K562 (cell line): ENCODE measurements at regions not wholly inside any gene's neighbourhood (a gene's known extent, or its start where the extent isn't known, plus 50 kb on each side); places are given as distances from the start of the nearest gene placed in this dataset.

Experiments used
- ATAC-seq: fragments of 200-7000 bp; cut with Tn5 transposase; 3 replicates; pipeline ENCODE4 v1.9.1; 2020; ENCODE audit warnings: moderate library complexity
- BruUV-seq: library from RNA; stranded (reverse); fragments of 400-500 nt; replicated peaks from 2 replicates; lab custom pipeline; 2021; lab: Mats Ljungman, UMichigan
- CTCF ChIA-PET: fragments of 300-600 bp; formaldehyde crosslinking; extraction: SDS; loops from one replicate; lab custom pipeline; 2021; ENCODE audit warnings: low intra/inter-chr PET ratio; lab: Yijun Ruan, JAX
- POLR2A ChIA-PET: fragments of 300-600, 350-650 bp; sonication (Branson Sonifier 250); formaldehyde crosslinking; extraction: SDS; loops from one replicate; lab custom pipeline; 2021; ENCODE audit warnings: antibody characterized with exemption, inconsistent platforms; lab: Yijun Ruan, JAX
- DNase-seq, 4 experiments: peaks; one replicate each; pipeline versions ENCODE4 v3.0.0 to v3.0.0-alpha.2; 2011 to 2018; ENCODE audit warnings: low spot score in 3 of 4, mixed read lengths in 3 of 4; ENCODE audit errors: extremely low read depth in 1 of 4
- FAIRE-seq: peaks from 2 replicates; lab custom pipeline; 2011; peaks lifted over from hg19 to GRCh38; lab: Jason Lieb, UNC
- H2AFZ ChIP-seq: 2 replicates; pipeline ENCODE4 v1.6.0; 2011; ENCODE audit warnings: low read depth, low read length, control low read depth, inconsistent platforms
- H3K27ac ChIP-seq: fragments of 200-600 bp; 3 replicates; pipeline ENCODE4 v1.8.0; 2011; ENCODE audit warnings: low read depth, mild to moderate bottlenecking, control low read depth, inconsistent platforms, low read length, moderate library complexity, mixed read lengths; ENCODE audit errors: extremely low read depth
- H3K27me3 ChIP-seq, 2 experiments: fragments of 300-600 bp in 1 of 2; 2 replicates in 1 of 2; 3 replicates in 1 of 2; pipeline versions ENCODE4 v1.6.0 to v1.8.0; 2011; ENCODE audit warnings: inconsistent platforms in 2 of 2, low read length in 2 of 2, mild to moderate bottlenecking in 1 of 2, mixed read lengths in 1 of 2, moderate library complexity in 1 of 2; ENCODE audit not compliant: control insufficient read depth in 2 of 2, insufficient read depth in 2 of 2
- H3K36me3 ChIP-seq: fragments of 300-600 bp; 3 replicates; pipeline ENCODE4 v1.8.0; 2011; ENCODE audit warnings: mild to moderate bottlenecking, low read length, inconsistent platforms; ENCODE audit not compliant: control insufficient read depth, insufficient read depth
- H3K4me1 ChIP-seq, 2 experiments: fragments of 200-600 bp in 1 of 2; replicated peaks in 1 of 2; 2 replicates in 1 of 2; 3 replicates in 1 of 2; pipeline versions ENCODE4 v1.5.1 to v1.8.0; 2011; ENCODE audit warnings: inconsistent platforms in 2 of 2, low read length in 2 of 2, mild to moderate bottlenecking in 1 of 2, mixed read lengths in 1 of 2, moderate library complexity in 1 of 2; ENCODE audit not compliant: control insufficient read depth in 2 of 2, insufficient read depth in 2 of 2
- H3K4me2 ChIP-seq: 2 replicates; pipeline ENCODE4 v1.6.1; 2011; ENCODE audit warnings: low read length, control low read depth, inconsistent platforms, mixed read lengths; ENCODE audit not compliant: insufficient read depth
- H3K4me3 ChIP-seq: fragments of 200-600 bp; sonication (generic), shearing (Covaris generic); 2 replicates; pipeline ENCODE4 v1.5.1; 2016; ENCODE audit warnings: control low read depth, inconsistent platforms
- H3K79me2 ChIP-seq: fragments of 200-600 bp; 3 replicates; pipeline ENCODE4 v1.8.0; 2011; ENCODE audit warnings: low read length, inconsistent platforms; ENCODE audit not compliant: control insufficient read depth, insufficient read depth
- H3K9ac ChIP-seq, 2 experiments: 2 replicates each; pipeline versions ENCODE4 v1.6.0 to v1.6.1; 2011; ENCODE audit warnings: low read depth in 2 of 2, low read length in 2 of 2, control low read depth in 1 of 2, inconsistent platforms in 1 of 2, mild to moderate bottlenecking in 1 of 2, mixed read lengths in 1 of 2; ENCODE audit not compliant: insufficient read depth in 1 of 2
- H3K9me1 ChIP-seq: one replicate; pipeline ENCODE4 v1.6.0; 2011; ENCODE audit warnings: inconsistent platforms, mild to moderate bottlenecking, low read length, moderate library complexity; ENCODE audit not compliant: control insufficient read depth, insufficient read depth
- H3K9me3 ChIP-seq: replicated peaks from 2 replicates; pipeline ENCODE4 v1.5.1; 2011; ENCODE audit warnings: low read depth, low read length, inconsistent platforms; ENCODE audit not compliant: control insufficient read depth, insufficient read depth
- H4K20me1 ChIP-seq: replicated peaks from 2 replicates; pipeline ENCODE4 v1.6.1; 2011; ENCODE audit warnings: low read length, inconsistent platforms, mixed read lengths; ENCODE audit not compliant: control insufficient read depth, insufficient read depth
- EHMT2 ChIP-seq: fragments of 450-650 bp; IDR thresholded peaks from 2 replicates; pipeline ENCODE4 v1.6.1; 2018; ENCODE audit warnings: antibody characterized with exemption
- ERF ChIP-seq: fragments of 450-650 bp; formaldehyde crosslinking; IDR thresholded peaks from 2 replicates; pipeline ENCODE4 v1.4.0; 2020; ENCODE audit warnings: mild to moderate bottlenecking, mixed read lengths
- FOXP4 ChIP-seq: sonication (generic); formaldehyde crosslinking; IDR thresholded peaks from 2 replicates; pipeline ENCODE4 v1.8.0; 2022; ENCODE audit warnings: mild to moderate bottlenecking, missing genetic modification reagents, borderline replicate concordance
- HLTF ChIP-seq: fragments of 450-650 bp; IDR thresholded peaks from 2 replicates; pipeline ENCODE4 v1.6.1; 2016
- ILF3 ChIP-seq: fragments of 450-650 bp; IDR thresholded peaks from 2 replicates; pipeline ENCODE4 v1.6.1; 2018; ENCODE audit warnings: antibody characterized with exemption, mild to moderate bottlenecking, moderate library complexity, borderline replicate concordance
- MTA3 ChIP-seq: fragments of 450-650 bp; formaldehyde crosslinking; IDR thresholded peaks from 2 replicates; pipeline ENCODE4 v1.6.1; 2017; ENCODE audit warnings: mild to moderate bottlenecking, borderline replicate concordance
- NFE2 ChIP-seq: IDR thresholded peaks from 2 replicates; pipeline ENCODE4 v1.6.1; 2014; ENCODE audit warnings: antibody characterized with exemption, low read depth
- NFYB ChIP-seq: IDR thresholded peaks from 2 replicates; pipeline ENCODE4 v1.6.1; 2011; ENCODE audit warnings: mild to moderate bottlenecking, moderate library complexity; ENCODE audit not compliant: insufficient read length; ENCODE audit errors: extremely low read depth
- ZNF174 ChIP-seq: fragments of 250-450 bp; sonication (Bioruptor Pico); IDR thresholded peaks from 2 replicates; pipeline ENCODE4 v1.4.0; 2020; ENCODE audit warnings: mild to moderate bottlenecking
- ZNF644 ChIP-seq: fragments of 200-800 bp; sonication (Bioruptor generic); IDR thresholded peaks from 2 replicates; pipeline ENCODE4 v1.6.1; 2016; ENCODE audit warnings: low read depth, missing genetic modification characterization, missing compliant biosample characterization
- WGBS: fragments of 100-300 bp; shearing (Covaris generic); methylation state at CpG from one replicate; pipeline ENCODE4 v1.1.6; 2016; ENCODE audit warnings: low coverage, mixed read lengths; ENCODE audit not compliant: insufficient coverage; ENCODE audit errors: missing lambda C conversion rate; 5-methylcytosine and 5-hydroxymethylcytosine counted together
- in situ Hi-C: fragments of 300-500 bp; cut with MboI; formaldehyde crosslinking; loops from 4 replicates; pipeline ENCODE4 v1.15.0; 2018; ENCODE audit warnings: inconsistent platforms, mixed read lengths
- intact Hi-C: fragments of 100-400 bp; cut with micrococcal nuclease; formaldehyde crosslinking; loops from 2 replicates; pipeline ENCODE4 v1.14.2; 2022
- TF ChIP-seq, protein P1 (sequence below): IDR thresholded peaks from 2 replicates; pipeline ENCODE4 v1.6.1; 2014; ENCODE audit warnings: antibody characterized with exemption

DNA sequence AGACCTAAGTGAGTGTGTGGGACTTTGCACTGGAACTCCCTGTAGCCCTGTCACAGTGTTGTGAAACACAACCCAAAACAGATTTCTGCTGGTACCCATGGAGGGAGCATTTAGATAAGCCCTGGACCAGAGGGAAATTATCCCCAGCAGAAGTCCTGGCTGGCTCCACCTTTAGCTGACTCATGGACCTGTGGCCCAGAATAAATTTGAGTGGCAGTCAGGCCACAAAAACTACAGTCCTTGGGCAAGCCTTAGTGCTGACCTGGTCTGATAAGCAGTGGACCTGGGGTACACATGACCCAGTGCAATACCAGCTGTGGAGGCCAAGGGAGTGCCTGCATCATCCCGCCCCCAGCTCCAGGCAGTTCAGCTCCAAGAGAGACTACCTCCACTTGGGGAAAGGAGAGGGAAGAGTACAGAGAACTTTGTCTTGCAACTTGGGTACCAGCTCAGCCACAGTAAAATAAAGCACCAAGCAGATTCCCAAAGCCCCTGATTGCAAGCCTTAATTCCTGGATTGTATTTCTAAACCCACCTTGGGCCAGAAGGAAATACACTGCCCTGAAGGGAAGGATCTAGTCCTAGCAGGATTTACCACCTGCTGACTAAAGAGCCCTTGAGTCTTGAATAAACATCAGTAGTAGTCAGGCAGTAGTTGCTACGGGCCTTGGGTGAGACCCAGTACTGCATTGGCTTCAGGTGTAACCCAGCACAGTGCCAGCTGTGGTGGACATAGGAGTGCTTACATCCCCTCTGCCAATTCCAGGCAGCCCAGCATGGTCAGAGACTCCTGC, 140.4 kb upstream of the COL21A1 start:
- H3K27me3 ChIP-seq = no peaks in the 10 kb centered on the region
- no peak for TF ChIP-seq ILF3
- TF ChIP-seq NFE2 = peak; percentile 36; the same call in 1 of the 2 replicates
- TF ChIP-seq, all 486 proteins: peak for 1
- H3K4me1 ChIP-seq = no peaks in the 10 kb centered on the region
- no peaks in the 10 kb centered on the region for H3K9me1 ChIP-seq
- H3K9me3 ChIP-seq = no peaks in the 10 kb centered on the region
- no peaks in the 10 kb centered on the region for H4K20me1 ChIP-seq
- H3K4me3 ChIP-seq = no peak overlapping the region
- CTCF ChIA-PET = no interaction called here
- 0% methylated on average over 2 of the region's 2 CpGs for WGBS
- in situ Hi-C loops (no loop called here), intact Hi-C loops (no loop called here)
- BruUV-seq = no TSS peak
- no peak overlapping the region for H3K27ac ChIP-seq
- no peak overlapping the region for H3K4me2 ChIP-seq
- no peaks in the 10 kb centered on the region for H3K36me3 ChIP-seq
- H3K79me2 ChIP-seq = no peaks in the 10 kb centered on the region
- H2AFZ ChIP-seq = no peak overlapping the region
- DNase-seq (peak in 1 of 4 experiments; percentile 16), ATAC-seq (no peak), FAIRE-seq (no peak)
- H3K9ac ChIP-seq = no peak overlapping the region
- POLR2A ChIA-PET = no interaction called here

DNA sequence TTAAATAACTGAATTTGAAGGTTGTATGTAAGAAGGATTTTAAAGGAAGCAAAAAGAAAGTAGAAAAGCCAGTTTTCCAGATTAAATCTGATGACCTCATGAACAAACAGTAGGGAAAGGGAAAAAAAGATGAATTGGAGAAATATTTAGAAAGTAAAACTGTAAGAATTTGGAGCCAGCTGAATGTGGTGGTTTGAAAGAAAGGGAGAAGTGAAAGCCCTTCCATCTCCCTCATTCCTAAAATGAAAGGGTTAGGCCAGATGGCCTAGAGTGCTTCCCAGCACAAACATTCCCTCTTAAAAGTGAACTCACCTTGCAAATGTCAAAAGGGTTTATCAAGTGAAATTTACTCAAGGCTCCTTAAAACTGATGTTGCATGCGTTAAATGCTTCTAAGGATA, 139.3 kb upstream of the COL21A1 start:
- H3K79me2 ChIP-seq = no peaks in the 10 kb centered on the region
- DNase-seq = no peak
- H3K27me3 ChIP-seq = no peaks in the 10 kb centered on the region
- no peaks in the 10 kb centered on the region for H4K20me1 ChIP-seq
- 0% methylated on average over 1 of the region's 1 CpG for WGBS
- in situ Hi-C loops = no loop called here
- ChIA-PET POLR2A (interaction anchor here (0.7 kb wide), 1 partner anchor 22 kb away, joined by 3 read pairs; no protein-coding TSS in a partner anchor), CTCF (no interaction called here)
- H3K4me2 ChIP-seq = no peak overlapping the region
- intact Hi-C loops = no loop called here
- no peak for FAIRE-seq
- no peak overlapping the region for H3K9ac ChIP-seq
- no peak for ATAC-seq
- H3K36me3 ChIP-seq = no peaks in the 10 kb centered on the region
- no peaks in the 10 kb centered on the region for H3K9me1 ChIP-seq
- no peak overlapping the region for H3K4me3 ChIP-seq
- H3K27ac ChIP-seq = no peak overlapping the region
- H3K4me1 ChIP-seq = no peaks in the 10 kb centered on the region; a peak in 1 of 5 replicates
- no peaks in the 10 kb centered on the region for H3K9me3 ChIP-seq
- H2AFZ ChIP-seq = no peak overlapping the region
- BruUV-seq = no TSS peak
- TF ChIP-seq NFYB (no peak), FOXP4 (CRISPR knock-in tag) (no peak), EHMT2 (no peak), ZNF174 (CRISPR knock-in tag) (no peak), HLTF (no peak), ERF (CRISPR knock-in tag) (no peak), ZNF644 (tag) (no peak), MTA3 (no peak)
- TF ChIP-seq, protein P1, sequence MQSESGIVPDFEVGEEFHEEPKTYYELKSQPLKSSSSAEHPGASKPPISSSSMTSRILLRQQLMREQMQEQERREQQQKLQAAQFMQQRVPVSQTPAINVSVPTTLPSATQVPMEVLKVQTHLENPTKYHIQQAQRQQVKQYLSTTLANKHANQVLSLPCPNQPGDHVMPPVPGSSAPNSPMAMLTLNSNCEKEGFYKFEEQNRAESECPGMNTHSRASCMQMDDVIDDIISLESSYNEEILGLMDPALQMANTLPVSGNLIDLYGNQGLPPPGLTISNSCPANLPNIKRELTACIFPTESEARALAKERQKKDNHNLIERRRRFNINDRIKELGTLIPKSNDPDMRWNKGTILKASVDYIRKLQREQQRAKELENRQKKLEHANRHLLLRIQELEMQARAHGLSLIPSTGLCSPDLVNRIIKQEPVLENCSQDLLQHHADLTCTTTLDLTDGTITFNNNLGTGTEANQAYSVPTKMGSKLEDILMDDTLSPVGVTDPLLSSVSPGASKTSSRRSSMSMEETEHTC = no peak
